ENCODE measurements at regions not wholly inside any gene's neighbourhood (a gene's known extent, or its start where the extent isn't known, plus 50 kb on each side); places are given as distances from the start of the nearest gene placed in this dataset.
A peak's percentile ranks its signal among the peaks of the same experiment; 100 is the strongest.

- Histone ChIP-seq H3K36me3 (ENCODE audit: control insufficient read depth, insufficient read depth, low read length) (no peaks in the 10 kb centered on the region), H3K4me1 (ENCODE audit: control insufficient read depth, insufficient read depth, low read length) (peaks cover 61% of the 10 kb centered on the region), H3K9me3 (ENCODE audit: control insufficient read depth, insufficient read depth, low read length) (no peaks in the 10 kb centered on the region), H3K4me3 (ENCODE audit: low read length) (no peak overlapping the region), H3K27ac (ENCODE audit: low read length) (peak overlapping the region; percentile 77), H3K27me3 (ENCODE audit: control insufficient read depth, insufficient read depth, low read length) (no peaks in the 10 kb centered on the region)
- peaks cover 38 to 39% of the 10 kb centered on the region in 2 donors for H3K4me1 Mint-ChIP-seq
- TF ChIP-seq CTCF (IDR thresholded peaks at IDR 0.05), result no peak
- DNase-seq, result no peak
- WGBS (ENCODE audit: insufficient coverage), result 91% methylated on average over 4 of the region's 4 CpGs
- H3K27me3 Mint-ChIP-seq (ENCODE audit: low read depth in 2 of 2), result no peaks in the 10 kb centered on the region
- H3K36me3 Mint-ChIP-seq, result no peaks in the 10 kb centered on the region
- ATAC-seq, result no peak
- intact Hi-C loops (cut with micrococcal nuclease), result no loop called here
- no peaks in the 10 kb centered on the region for H3K9me3 Mint-ChIP-seq
- H3K4me3 Mint-ChIP-seq, result no peak overlapping the region
- peak overlapping the region; percentile 33 to 51 for H3K27ac Mint-ChIP-seq
Measured at GRCh38 chr11:47918882-47919495, 61.4 kb upstream of the PTPRJ start.

GRCh38 chr11:47918370-47918690, 62.0 kb upstream of the PTPRJ start:
- peak overlapping the region; percentile 77 for H3K27ac ChIP-seq (ENCODE audit: low read length)
- H3K4me3 ChIP-seq (ENCODE audit: low read length), result no peak overlapping the region
- peak overlapping the region; percentile 33 to 51 for H3K27ac Mint-ChIP-seq
- ATAC-seq, result no peak
- intact Hi-C loops (cut with micrococcal nuclease), result no loop called here
- no peaks in the 10 kb centered on the region for H3K27me3 ChIP-seq (ENCODE audit: control insufficient read depth, insufficient read depth, low read length)
- no peaks in the 10 kb centered on the region for H3K36me3 Mint-ChIP-seq
- no peak for DNase-seq
- peaks cover 38 to 39% of the 10 kb centered on the region in 2 donors for H3K4me1 Mint-ChIP-seq
- no peaks in the 10 kb centered on the region for H3K36me3 ChIP-seq (ENCODE audit: control insufficient read depth, insufficient read depth, low read length)
- no peak for TF ChIP-seq CTCF (IDR thresholded peaks at IDR 0.05)
- H3K9me3 ChIP-seq (ENCODE audit: control insufficient read depth, insufficient read depth, low read length), result no peaks in the 10 kb centered on the region
- no peaks in the 10 kb centered on the region for H3K9me3 Mint-ChIP-seq
- WGBS (ENCODE audit: insufficient coverage), result 20% methylated on average over 3 of the region's 3 CpGs
- H3K4me3 Mint-ChIP-seq, result peak overlapping the region; percentile 50
- H3K4me1 ChIP-seq (ENCODE audit: control insufficient read depth, insufficient read depth, low read length), result peaks cover 61% of the 10 kb centered on the region
- H3K27me3 Mint-ChIP-seq (ENCODE audit: low read depth in 2 of 2), result no peaks in the 10 kb centered on the region

GRCh38 chr11:47917599-47918369, 62.6 kb upstream of the PTPRJ start:
- ATAC-seq (peak; percentile 49 to 69 (median 54)), DNase-seq (peak in 1 of 2 donors; percentile 49)
- Histone ChIP-seq H3K36me3 (ENCODE audit: control insufficient read depth, insufficient read depth, low read length) (no peaks in the 10 kb centered on the region), H3K4me1 (ENCODE audit: control insufficient read depth, insufficient read depth, low read length) (peaks cover 61% of the 10 kb centered on the region), H3K27me3 (ENCODE audit: control insufficient read depth, insufficient read depth, low read length) (no peaks in the 10 kb centered on the region), H3K4me3 (ENCODE audit: low read length) (no peak overlapping the region), H3K27ac (ENCODE audit: low read length) (peak overlapping the region; percentile 77), H3K9me3 (ENCODE audit: control insufficient read depth, insufficient read depth, low read length) (no peaks in the 10 kb centered on the region)
- Mint-ChIP-seq H3K27ac (peak overlapping the region; percentile 33 to 51), H3K27me3 (ENCODE audit: low read depth in 2 of 2) (no peaks in the 10 kb centered on the region), H3K4me1 (peaks cover 38 to 39% of the 10 kb centered on the region in 2 donors), H3K9me3 (no peaks in the 10 kb centered on the region), H3K4me3 (no peak overlapping the region), H3K36me3 (no peaks in the 10 kb centered on the region)
- 55% methylated on average over 11 of the region's 11 CpGs for WGBS (ENCODE audit: insufficient coverage)
- intact Hi-C loops (cut with micrococcal nuclease), result no loop called here
- no peak for TF ChIP-seq CTCF (IDR thresholded peaks at IDR 0.05)
